K562 (cell line): ENCODE measurements at regions not wholly inside any gene's neighbourhood (a gene's known extent, or its start where the extent isn't known, plus 50 kb on each side); places are given as distances from the start of the nearest gene placed in this dataset.

ENCODE experiments used
- CREB1 ChIP-seq, 2 experiments: sonication (generic) in 1 of 2; formaldehyde crosslinking in 1 of 2; IDR thresholded peaks; 2 replicates each; pipeline versions ENCODE4 v1.6.1 to v1.8.0; 2012 to 2022; ENCODE audit warnings: inconsistent platforms in 1 of 2, mild to moderate bottlenecking in 1 of 2, missing genetic modification reagents in 1 of 2, moderate library complexity in 1 of 2
- FOXK1 ChIP-seq: sonication (generic); formaldehyde crosslinking; IDR thresholded peaks from 2 replicates; pipeline ENCODE4 v1.8.0; 2022; ENCODE audit warnings: missing genetic modification reagents, mild to moderate bottlenecking, borderline replicate concordance
- POU5F1 ChIP-seq: fragments of 150-350 bp; IDR thresholded peaks from 2 replicates; pipeline ENCODE4 v1.6.1; 2014; ENCODE audit warnings: borderline replicate concordance, low read length, low read depth, mild to moderate bottlenecking; ENCODE audit not compliant: partially characterized antibody
- RFX5 ChIP-seq: IDR thresholded peaks from 2 replicates; pipeline ENCODE4 v1.6.1; 2011; ENCODE audit warnings: low read depth, mild to moderate bottlenecking, improper control_type of control experiment, low read length
- ZFP36 ChIP-seq: fragments of 150-350 bp; IDR thresholded peaks from 2 replicates; pipeline ENCODE4 v1.6.1; 2018; ENCODE audit warnings: low read length, low read depth; ENCODE audit not compliant: partially characterized antibody

- no peak for TF ChIP-seq CREB1 (IDR thresholded peaks at IDR 0.05)
- no peak for TF ChIP-seq CREB1 (CRISPR knock-in tag; IDR thresholded peaks at IDR 0.05)
- no peak for TF ChIP-seq ZFP36
- no peak for TF ChIP-seq POU5F1
- TF ChIP-seq FOXK1 (CRISPR knock-in tag): no peak
- no peak for TF ChIP-seq RFX5
Measured at GRCh38 chr4:133247861-133248260, 98.8 kb downstream of the PCDH10 start.
